Immature natural killer cell (primary cell): ENCODE measurements at regions not wholly inside any gene's neighbourhood (a gene's known extent, or its start where the extent isn't known, plus 50 kb on each side); places are given as distances from the start of the nearest gene placed in this dataset.

Experiments
- DNase-seq, 3 donors: peaks; one replicate each; pipeline ENCODE4 v3.0.0; 2022; ENCODE audit warnings: mixed read lengths in 1 of 3
- H3K27ac Mint-ChIP-seq, 6 donors: one replicate each; pipeline ENCODE4 v1.8.0; 2020; ENCODE audit warnings: mixed read lengths in 6 of 6, mild to moderate bottlenecking in 5 of 6, inconsistent platforms in 4 of 6, moderate library complexity in 3 of 6
- H3K27me3 Mint-ChIP-seq, 3 donors: one replicate each; pipeline ENCODE4 v1.8.0; 2020 to 2021; ENCODE audit warnings: low read depth in 3 of 3, mild to moderate bottlenecking in 3 of 3, mixed read lengths in 3 of 3, moderate library complexity in 3 of 3, inconsistent platforms in 1 of 3
- H3K36me3 Mint-ChIP-seq, 3 donors: one replicate each; pipeline ENCODE4 v1.8.0; 2020; ENCODE audit warnings: mixed read lengths in 3 of 3, inconsistent platforms in 2 of 3, mild to moderate bottlenecking in 2 of 3
- H3K4me1 Mint-ChIP-seq, 2 donors: one replicate each; pipeline ENCODE4 v1.8.0; 2020; ENCODE audit warnings: inconsistent platforms in 2 of 2, mild to moderate bottlenecking in 2 of 2, mixed read lengths in 2 of 2, moderate library complexity in 1 of 2
- H3K4me3 Mint-ChIP-seq, 5 donors: one replicate each; pipeline ENCODE4 v1.8.0; 2020; ENCODE audit warnings: mild to moderate bottlenecking in 5 of 5, mixed read lengths in 5 of 5, inconsistent platforms in 3 of 5, moderate library complexity in 3 of 5
- H3K9me3 Mint-ChIP-seq, 6 donors: one replicate each; pipeline ENCODE4 v1.8.0; 2020; ENCODE audit warnings: mild to moderate bottlenecking in 6 of 6, mixed read lengths in 6 of 6, inconsistent platforms in 4 of 6, moderate library complexity in 3 of 6

GRCh38 chr12:94740601-94741362, 90.4 kb upstream of the TMCC3 start:
- H3K36me3 Mint-ChIP-seq, result no peaks in the 10 kb centered on the region
- H3K4me1 Mint-ChIP-seq, result no peaks in the 10 kb centered on the region
- peaks cover 3 to 9% (median 4%) of the 10 kb centered on the region in 3 donors for H3K27me3 Mint-ChIP-seq
- DNase-seq, result no peak
- no peak overlapping the region for H3K27ac Mint-ChIP-seq
- no peaks in the 10 kb centered on the region for H3K9me3 Mint-ChIP-seq
- no peak overlapping the region for H3K4me3 Mint-ChIP-seq

GRCh38 chr12:94736820-94737219, 86.5 kb upstream of the TMCC3 start:
- Mint-ChIP-seq H3K4me3 (no peak overlapping the region), H3K4me1 (no peaks in the 10 kb centered on the region), H3K36me3 (no peaks in the 10 kb centered on the region), H3K27me3 (peaks cover 0 to 7% (median 3%) of the 10 kb centered on the region in 3 donors), H3K9me3 (no peaks in the 10 kb centered on the region), H3K27ac (no peak overlapping the region)
- DNase-seq, result no peak

GRCh38 chr12:94736004-94736403, 85.6 kb upstream of the TMCC3 start:
- Mint-ChIP-seq H3K27ac (no peak overlapping the region), H3K27me3 (peaks cover 0 to 7% (median 3%) of the 10 kb centered on the region in 3 donors), H3K9me3 (no peaks in the 10 kb centered on the region), H3K4me1 (no peaks in the 10 kb centered on the region), H3K4me3 (no peak overlapping the region), H3K36me3 (no peaks in the 10 kb centered on the region)
- DNase-seq, result no peak

DNA sequence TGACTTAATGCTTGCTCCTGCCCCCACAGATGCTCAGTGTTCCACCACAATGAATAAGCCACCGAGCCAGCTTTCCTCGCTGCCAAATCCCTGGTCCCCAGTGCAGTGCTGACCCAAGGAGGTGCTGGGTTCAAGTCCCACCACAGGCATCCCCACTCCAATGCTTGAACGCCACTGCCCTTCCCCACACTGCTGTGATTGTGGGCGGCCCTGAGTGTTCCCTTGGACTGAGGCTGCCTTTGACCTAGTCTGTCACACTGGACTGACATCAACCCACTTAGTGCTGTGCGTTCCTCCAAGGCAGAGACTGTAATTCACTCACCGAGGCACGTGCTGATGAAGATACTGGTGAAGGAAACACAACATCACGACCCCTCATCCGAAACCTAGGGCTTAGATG, 83.4 kb upstream of the TMCC3 start:
- H3K4me1 Mint-ChIP-seq, result no peaks in the 10 kb centered on the region
- peaks cover 0 to 5% (median 3%) of the 10 kb centered on the region in 3 donors for H3K27me3 Mint-ChIP-seq
- H3K27ac Mint-ChIP-seq, result no peak overlapping the region

DNA sequence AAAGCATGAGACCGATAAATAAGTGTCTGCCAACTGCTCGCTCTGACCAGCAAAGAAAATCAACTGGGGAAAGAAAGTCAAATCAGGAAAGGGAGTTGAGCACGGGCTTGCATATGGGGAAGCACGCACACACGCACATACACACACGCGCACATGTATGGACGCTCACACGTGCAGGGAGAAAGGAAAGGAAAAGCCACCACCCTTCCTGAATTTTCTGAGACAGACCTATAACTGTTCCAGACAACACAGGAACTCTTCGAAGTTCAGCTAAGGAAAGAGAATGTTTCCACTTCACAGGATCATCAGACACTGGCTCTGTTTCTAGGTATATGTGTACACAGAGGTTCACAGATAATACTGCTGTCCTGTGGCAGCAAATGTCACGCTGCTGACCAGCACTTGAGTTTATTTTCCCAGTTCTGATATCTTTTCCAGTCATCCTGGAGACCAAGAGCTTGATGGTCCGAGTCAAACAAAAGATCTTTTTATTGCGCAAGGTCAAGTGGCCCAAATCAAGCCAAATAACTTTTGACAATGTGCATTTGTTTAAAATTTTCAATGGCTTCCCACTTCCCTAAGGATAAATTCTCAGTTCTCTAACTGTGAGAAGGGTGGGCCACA, 82.1 kb upstream of the TMCC3 start:
- Mint-ChIP-seq H3K27me3 (peaks cover 0 to 5% (median 3%) of the 10 kb centered on the region in 3 donors), H3K27ac (no peak overlapping the region), H3K36me3 (no peaks in the 10 kb centered on the region), H3K4me1 (no peaks in the 10 kb centered on the region), H3K4me3 (no peak overlapping the region), H3K9me3 (no peaks in the 10 kb centered on the region)
- no peak for DNase-seq

More for the DNA sequence above, 83.4 kb upstream of the TMCC3 start:
- Mint-ChIP-seq H3K36me3 (no peaks in the 10 kb centered on the region), H3K9me3 (no peaks in the 10 kb centered on the region), H3K4me3 (no peak overlapping the region)
- no peak for DNase-seq

- Mint-ChIP-seq H3K4me1 (no peaks in the 10 kb centered on the region), H3K27ac (no peak overlapping the region), H3K9me3 (no peaks in the 10 kb centered on the region)
Observed at GRCh38 chr12:94731733-94732360, 81.5 kb upstream of the TMCC3 start.

GRCh38 chr12:94730847-94731246, 80.5 kb upstream of the TMCC3 start:
- H3K4me3 Mint-ChIP-seq, result no peak overlapping the region
- no peaks in the 10 kb centered on the region for H3K36me3 Mint-ChIP-seq
- no peak overlapping the region for H3K27ac Mint-ChIP-seq

More at GRCh38 chr12:94731733-94732360, 81.5 kb upstream of the TMCC3 start:
- Mint-ChIP-seq H3K36me3 (no peaks in the 10 kb centered on the region), H3K27me3 (peaks cover 0 to 3% (median 2%) of the 10 kb centered on the region in 3 donors), H3K4me3 (no peak overlapping the region)
- no peak for DNase-seq

GRCh38 chr12:94726236-94726835, 76.0 kb upstream of the TMCC3 start:
- DNase-seq, result no peak
- peaks cover 0 to 3% (median 3%) of the 10 kb centered on the region in 3 donors for H3K27me3 Mint-ChIP-seq
- H3K27ac Mint-ChIP-seq, result no peak overlapping the region
- H3K36me3 Mint-ChIP-seq, result no peaks in the 10 kb centered on the region
- H3K4me1 Mint-ChIP-seq, result peaks cover 0 to 3% of the 10 kb centered on the region in 2 donors
- H3K9me3 Mint-ChIP-seq, result no peaks in the 10 kb centered on the region
- no peak overlapping the region for H3K4me3 Mint-ChIP-seq

More at GRCh38 chr12:94730847-94731246, 80.5 kb upstream of the TMCC3 start:
- peaks cover 0 to 3% (median 2%) of the 10 kb centered on the region in 3 donors for H3K27me3 Mint-ChIP-seq
- H3K9me3 Mint-ChIP-seq, result no peaks in the 10 kb centered on the region
- no peak for DNase-seq
- no peaks in the 10 kb centered on the region for H3K4me1 Mint-ChIP-seq

- no peak overlapping the region for H3K27ac Mint-ChIP-seq
- peaks cover 0 to 3% (median 3%) of the 10 kb centered on the region in 3 donors for H3K27me3 Mint-ChIP-seq
- H3K4me3 Mint-ChIP-seq, result no peak overlapping the region
- no peaks in the 10 kb centered on the region for H3K36me3 Mint-ChIP-seq
- peaks cover 0 to 3% of the 10 kb centered on the region in 2 donors for H3K4me1 Mint-ChIP-seq
- peak; percentile 22 to 44 (median 26) for DNase-seq
- H3K9me3 Mint-ChIP-seq, result no peaks in the 10 kb centered on the region
Observed at GRCh38 chr12:94725375-94726168, 75.2 kb upstream of the TMCC3 start.

GRCh38 chr12:94722664-94723063, 72.3 kb upstream of the TMCC3 start:
- DNase-seq, result no peak
- Mint-ChIP-seq H3K36me3 (no peaks in the 10 kb centered on the region), H3K27ac (no peak overlapping the region), H3K4me1 (peaks cover 0 to 3% of the 10 kb centered on the region in 2 donors), H3K9me3 (no peaks in the 10 kb centered on the region), H3K4me3 (peak overlapping the region in 1 of 5 donors; percentile 33), H3K27me3 (peaks cover 0 to 3% (median 0%) of the 10 kb centered on the region in 3 donors)

DNA sequence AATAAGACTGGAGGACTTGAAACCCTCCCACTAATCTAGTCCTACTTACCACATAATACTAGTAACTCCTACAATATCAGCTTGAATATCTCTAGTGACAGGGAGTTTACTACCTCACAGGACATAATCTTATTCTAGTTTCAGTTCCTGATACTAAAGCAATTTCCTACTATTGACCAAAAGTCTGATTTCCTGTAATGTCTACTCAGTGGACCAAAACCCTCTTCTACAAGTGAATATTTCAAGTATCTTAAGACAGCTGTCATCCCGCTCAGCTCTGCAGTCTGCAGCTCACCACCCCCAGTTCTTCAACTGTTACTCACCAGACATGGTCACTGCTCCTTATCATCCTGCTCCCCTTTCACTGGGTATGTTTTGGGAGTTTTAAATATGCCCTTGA, 70.8 kb upstream of the TMCC3 start:
- DNase-seq, result no peak
- no peaks in the 10 kb centered on the region for H3K36me3 Mint-ChIP-seq
- H3K4me3 Mint-ChIP-seq, result no peak overlapping the region
- H3K27ac Mint-ChIP-seq, result no peak overlapping the region
- H3K27me3 Mint-ChIP-seq, result peaks cover 0 to 3% (median 0%) of the 10 kb centered on the region in 3 donors
- H3K4me1 Mint-ChIP-seq, result peaks cover 0 to 3% of the 10 kb centered on the region in 2 donors
- no peaks in the 10 kb centered on the region for H3K9me3 Mint-ChIP-seq

- Mint-ChIP-seq H3K9me3 (no peaks in the 10 kb centered on the region), H3K27ac (no peak overlapping the region), H3K27me3 (no peaks in the 10 kb centered on the region), H3K4me3 (no peak overlapping the region), H3K4me1 (no peaks in the 10 kb centered on the region), H3K36me3 (no peaks in the 10 kb centered on the region)
- no peak for DNase-seq
Observed at GRCh38 chr12:94718114-94718513, 67.8 kb upstream of the TMCC3 start.

DNA sequence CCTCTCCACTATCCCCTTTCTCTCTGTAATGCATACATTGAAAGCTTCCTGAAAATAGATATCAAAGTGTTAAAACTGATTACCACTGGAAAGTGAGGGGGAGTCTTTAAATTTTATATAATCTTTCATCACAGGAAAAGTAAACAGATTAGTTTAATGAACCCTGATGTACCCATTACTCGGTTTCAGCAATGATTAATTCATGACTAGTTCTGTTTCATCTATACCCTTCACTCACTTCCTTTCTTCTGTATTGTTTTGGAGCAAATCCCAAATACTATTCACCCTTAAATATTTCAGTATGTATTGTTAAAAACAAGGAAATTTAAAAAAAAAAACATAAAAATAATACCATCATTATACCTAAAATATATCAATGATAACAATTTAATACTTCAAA, 67.3 kb upstream of the TMCC3 start:
- no peaks in the 10 kb centered on the region for H3K4me1 Mint-ChIP-seq
- no peak overlapping the region for H3K27ac Mint-ChIP-seq
- DNase-seq, result no peak
- no peak overlapping the region for H3K4me3 Mint-ChIP-seq
- no peaks in the 10 kb centered on the region for H3K27me3 Mint-ChIP-seq
- no peaks in the 10 kb centered on the region for H3K36me3 Mint-ChIP-seq
- no peaks in the 10 kb centered on the region for H3K9me3 Mint-ChIP-seq
